NCI-H748 (cell line): ENCODE measurements at regions not wholly inside any gene's neighbourhood (a gene's known extent, or its start where the extent isn't known, plus 50 kb on each side); places are given as distances from the start of the nearest gene placed in this dataset.
A peak's percentile ranks its signal among the peaks of the same experiment; 100 is the strongest.
"Not testable (repeated sequence)": the region's sequence is repeated elsewhere in the genome, so short reads cannot be mapped to it uniquely, and the experiment has no call there.

ENCODE experiments used
- DNase-seq: peaks from one replicate; lab custom pipeline; 2025; ENCODE audit not compliant: unreplicated experiment; lab: John Stamatoyannopoulos, UW

GRCh38 chr2:117342415-117342814 is 472.1 kb upstream of the DDX18 start:
- DNase-seq, result no peak

- DNase-seq, result no peak
Measured at GRCh38 chr2:117349687-117350086, 464.8 kb upstream of the DDX18 start.

DNA sequence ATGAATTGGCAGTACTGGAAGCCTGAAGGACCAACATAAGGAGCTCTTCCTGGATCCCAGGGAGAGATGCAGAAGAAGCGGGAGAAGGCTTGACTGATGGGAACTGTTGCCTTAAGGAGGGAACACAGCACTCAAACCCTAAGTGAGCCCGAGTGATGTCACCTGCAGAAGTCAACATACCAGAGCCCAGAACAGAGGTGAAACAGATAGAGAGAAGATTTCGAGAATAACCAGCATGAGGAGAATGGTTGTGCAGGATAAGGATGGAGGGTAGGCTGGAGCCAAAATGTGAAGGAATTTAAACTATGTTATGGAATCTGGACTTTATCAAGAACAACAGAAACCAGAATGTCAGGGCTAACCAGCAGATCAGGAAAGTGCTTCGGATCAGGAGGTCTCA is 463.1 kb upstream of the DDX18 start:
- no peak for DNase-seq

GRCh38 chr2:117359266-117359914 is 455.1 kb upstream of the DDX18 start:
- peak; percentile 86 for DNase-seq

- DNase-seq, result no peak
Measured at GRCh38 chr2:117360586-117360985, 453.9 kb upstream of the DDX18 start.

DNA sequence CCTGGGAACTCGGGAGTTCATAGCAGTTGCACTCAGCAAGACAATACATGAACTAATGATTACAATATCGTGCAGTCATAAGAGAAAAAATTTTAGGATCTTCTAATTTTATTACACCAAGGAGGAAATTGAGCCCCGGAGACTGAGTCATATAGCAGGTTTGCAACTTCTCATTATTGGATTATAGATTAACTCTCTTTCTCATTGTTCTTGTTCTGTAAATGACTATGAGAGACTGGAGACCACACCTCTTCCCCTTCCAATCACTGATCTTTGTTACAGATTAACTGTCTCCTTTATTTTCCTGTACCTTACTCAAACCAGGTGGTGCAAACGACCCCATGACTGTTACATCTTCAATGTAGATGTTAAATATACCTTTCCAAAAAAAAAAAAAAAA is 435.8 kb upstream of the DDX18 start:
- DNase-seq, result no peak

GRCh38 chr2:117379928-117380327 is 434.6 kb upstream of the DDX18 start:
- DNase-seq, result no peak

DNA sequence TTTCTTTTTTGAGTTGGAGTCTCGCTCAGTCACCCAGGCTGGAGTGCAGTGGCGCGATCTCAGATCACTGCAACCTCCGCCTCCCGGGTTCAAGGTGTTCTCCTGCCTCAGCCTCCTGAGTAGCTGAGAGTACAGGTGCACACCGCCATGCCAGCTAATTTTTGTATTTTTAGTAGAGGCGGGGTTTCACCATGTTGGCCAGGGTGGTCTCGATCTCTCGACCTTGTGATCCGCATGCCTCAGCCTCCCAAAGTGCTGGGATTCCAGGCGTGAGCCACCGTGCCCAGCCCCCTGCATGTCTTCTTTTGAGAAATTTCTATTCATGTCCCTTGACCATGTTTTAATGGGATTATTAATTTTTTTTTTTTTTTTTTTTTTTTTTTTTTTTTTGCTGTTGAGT is 430.5 kb upstream of the DDX18 start:
- DNase-seq, result not testable (repeated sequence)

DNA sequence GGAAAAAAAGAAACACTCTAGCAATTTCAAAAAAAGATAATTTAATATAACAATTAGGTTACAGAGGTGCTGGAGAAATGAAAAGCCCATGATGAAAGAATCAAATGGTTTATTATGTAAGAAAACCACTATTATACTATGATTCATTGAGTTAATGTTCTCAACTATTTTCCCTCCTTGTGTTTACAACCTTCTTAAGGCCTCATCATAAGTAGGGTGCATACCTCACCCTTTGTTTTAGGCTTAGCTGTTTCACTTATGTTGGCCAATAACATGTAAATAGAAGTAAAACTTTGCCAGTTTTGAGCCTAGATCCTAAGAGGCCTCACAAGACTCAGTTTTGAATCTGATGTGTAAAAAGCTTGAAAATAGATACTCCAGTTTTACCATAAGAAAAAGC is 418.3 kb upstream of the DDX18 start:
- DNase-seq, result no peak

DNA sequence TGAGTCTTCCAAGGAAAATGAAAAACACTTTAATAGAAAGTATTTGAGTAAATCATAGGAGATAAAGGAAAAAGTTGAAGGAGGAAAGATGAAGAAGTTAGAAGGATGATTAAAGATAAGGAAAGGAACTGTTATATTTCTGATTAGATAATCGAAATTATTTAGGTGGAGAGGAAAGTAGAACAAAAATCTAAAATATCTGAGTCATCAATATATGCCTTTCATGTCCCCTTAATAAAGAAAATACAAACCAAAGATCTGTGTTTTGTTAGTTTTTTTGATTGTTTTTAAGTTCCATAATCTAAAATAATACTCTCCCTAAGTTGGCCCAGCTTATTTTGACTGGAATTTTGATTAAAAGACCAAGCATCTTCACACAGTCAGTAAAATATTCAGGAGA is 412.9 kb upstream of the DDX18 start:
- DNase-seq, result no peak

DNA sequence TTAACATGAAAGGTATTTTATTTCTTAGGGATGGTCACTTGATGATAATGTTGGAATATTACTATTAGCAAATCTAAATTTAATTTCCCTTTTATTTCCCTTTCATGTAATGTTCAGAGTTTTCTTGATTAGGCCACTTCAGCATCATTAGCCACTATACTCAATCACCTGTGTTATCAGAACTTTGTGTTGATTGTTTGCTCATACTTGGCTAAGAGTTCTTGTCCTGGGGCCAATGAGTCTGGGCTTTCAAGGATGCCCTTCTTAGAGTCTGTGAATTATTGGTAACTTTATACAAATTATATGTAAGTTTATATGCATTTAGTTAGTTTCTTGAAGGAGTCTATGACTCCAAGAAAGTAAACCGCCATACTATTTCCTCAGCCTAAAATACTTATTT is 408.0 kb upstream of the DDX18 start:
- no peak for DNase-seq

DNA sequence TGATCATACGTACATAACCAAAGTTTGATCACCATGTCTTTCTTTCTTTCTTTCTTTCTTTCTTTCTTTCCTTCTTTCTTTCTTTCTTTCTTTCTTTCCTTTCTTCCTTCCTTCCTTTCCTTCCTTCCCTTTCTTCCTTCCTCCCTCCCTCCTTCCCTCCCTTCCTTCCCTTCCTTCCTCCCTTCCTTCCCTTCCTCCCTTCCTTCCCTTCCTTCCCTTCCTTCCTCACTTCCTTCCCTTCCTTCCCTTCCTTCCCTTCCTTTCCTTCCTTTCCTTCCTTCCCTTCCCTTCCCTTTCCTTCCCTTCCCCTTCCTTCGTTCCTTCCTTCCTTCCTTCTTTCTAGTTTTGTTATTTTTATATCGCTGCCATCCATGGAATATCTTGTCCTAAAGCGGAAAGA is 406.7 kb upstream of the DDX18 start:
- no peak for DNase-seq

DNA sequence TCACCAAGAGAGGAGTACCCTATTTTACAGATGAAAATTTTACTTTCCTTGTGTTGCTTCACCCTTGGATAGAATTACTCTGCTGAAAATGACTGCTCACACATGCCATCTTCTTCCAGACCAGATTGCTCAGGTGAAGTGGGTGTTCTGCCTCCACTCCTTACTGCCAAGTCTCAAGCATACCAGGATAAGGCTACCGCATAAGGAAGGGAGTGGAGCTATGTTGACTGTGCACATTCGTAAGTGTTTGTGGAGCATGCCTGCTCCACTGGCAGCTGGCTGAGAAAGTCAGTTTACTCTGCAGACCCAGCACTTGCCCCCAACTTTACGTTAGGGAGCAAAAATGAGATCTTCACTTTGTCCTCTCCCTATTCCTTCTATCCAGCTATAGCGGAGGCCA is 405.0 kb upstream of the DDX18 start:
- DNase-seq, result no peak

DNA sequence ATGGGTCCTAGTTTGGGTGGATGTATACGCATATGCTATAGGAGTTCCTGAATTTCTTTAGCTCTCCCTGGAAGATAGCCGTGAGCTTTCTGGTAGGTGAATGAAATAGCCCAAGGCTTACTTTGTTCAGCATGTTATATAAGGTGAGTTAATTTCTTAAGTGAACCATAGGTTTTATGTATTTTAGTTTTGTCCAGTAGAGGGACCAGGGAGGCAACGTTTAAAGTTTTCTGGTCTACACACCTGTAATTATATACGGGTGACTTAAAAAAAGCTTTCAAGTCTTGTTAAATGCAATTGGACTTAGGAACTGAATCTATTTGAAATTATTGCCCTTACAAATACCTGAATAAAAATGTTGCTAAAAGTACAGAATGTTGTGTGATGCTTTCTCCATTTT is 402.5 kb upstream of the DDX18 start:
- DNase-seq, result no peak

GRCh38 chr2:117432746-117433145 is 381.7 kb upstream of the DDX18 start:
- DNase-seq, result no peak

DNA sequence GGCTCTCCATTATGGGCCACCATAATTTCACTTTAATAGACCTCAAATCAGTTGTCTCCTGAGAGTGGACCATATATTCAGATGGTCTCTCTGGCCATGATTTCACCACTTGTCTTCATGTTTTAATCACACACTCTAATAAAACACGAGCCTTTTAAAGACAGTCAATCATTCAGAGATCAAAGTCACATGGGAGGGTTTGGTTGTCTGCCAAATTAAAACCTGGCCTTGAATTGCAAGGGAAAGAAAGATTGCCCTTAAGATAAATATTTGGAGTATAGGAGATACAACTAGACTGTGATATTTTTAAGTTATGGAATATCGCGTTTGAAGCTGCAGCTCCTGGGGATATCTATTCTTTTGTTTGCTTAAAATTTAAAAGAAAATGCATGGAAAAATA is 377.8 kb upstream of the DDX18 start:
- DNase-seq, result no peak

DNA sequence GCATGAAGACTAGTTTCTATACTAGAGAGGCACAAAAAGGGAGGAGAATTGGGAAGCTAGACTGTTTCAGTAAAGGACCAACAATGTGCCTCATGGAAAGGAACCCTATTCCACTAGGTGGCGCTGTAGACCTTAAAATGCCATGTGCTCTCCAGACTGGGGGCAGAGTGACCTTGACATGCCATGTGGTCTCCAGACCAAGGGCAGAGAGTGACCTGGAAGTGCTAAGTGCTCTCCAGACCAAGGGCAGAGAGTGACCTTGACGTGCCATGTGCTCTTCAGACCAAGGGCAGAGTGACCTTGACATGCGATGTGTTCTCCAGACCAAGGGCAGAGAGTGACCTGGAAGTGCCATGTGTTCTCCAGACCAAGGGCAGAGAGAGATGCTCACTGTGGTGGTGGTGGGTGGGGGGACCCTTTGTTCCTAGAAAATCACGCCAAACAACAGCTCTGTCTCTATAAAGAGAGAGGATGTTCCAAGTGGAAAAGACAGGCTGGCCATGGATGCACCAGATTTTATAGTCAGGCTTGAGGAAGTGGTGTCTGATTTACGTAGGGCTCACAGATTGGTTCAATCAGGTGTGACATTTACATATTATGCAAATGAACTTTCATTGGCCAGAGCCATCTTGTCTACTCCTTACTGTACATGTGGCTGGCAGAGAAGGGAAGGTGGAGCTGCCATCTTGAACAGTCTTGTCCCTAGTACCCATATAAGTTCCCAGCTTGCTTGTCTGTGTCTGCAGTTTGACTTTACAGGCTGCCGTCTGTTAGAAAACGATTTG is 344.0 kb upstream of the DDX18 start:
- peak; percentile 66 for DNase-seq

GRCh38 chr2:117481608-117482007 is 332.9 kb upstream of the DDX18 start:
- peak; percentile 33 for DNase-seq

DNA sequence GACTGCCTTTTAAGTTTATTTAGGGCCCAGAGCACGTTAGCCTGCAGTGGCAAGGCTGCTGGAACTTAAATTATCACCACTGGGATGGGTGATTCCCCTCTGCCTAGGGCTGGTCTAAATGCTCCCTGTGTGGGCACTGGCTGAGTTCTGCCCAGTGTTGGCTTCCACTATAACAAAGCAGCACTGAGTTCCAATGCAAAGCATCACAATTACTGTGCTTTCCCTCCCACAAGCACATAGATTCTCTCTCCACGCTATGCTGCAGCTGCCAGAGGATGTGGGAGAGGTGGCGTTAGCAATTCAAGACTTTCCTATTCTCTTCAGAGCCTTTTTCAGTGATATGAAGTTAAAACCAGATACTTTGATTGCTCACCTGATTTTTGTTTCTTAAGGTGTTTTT is 328.9 kb upstream of the DDX18 start:
- no peak for DNase-seq

GRCh38 chr2:117486081-117486480 is 328.4 kb upstream of the DDX18 start:
- DNase-seq, result no peak

DNA sequence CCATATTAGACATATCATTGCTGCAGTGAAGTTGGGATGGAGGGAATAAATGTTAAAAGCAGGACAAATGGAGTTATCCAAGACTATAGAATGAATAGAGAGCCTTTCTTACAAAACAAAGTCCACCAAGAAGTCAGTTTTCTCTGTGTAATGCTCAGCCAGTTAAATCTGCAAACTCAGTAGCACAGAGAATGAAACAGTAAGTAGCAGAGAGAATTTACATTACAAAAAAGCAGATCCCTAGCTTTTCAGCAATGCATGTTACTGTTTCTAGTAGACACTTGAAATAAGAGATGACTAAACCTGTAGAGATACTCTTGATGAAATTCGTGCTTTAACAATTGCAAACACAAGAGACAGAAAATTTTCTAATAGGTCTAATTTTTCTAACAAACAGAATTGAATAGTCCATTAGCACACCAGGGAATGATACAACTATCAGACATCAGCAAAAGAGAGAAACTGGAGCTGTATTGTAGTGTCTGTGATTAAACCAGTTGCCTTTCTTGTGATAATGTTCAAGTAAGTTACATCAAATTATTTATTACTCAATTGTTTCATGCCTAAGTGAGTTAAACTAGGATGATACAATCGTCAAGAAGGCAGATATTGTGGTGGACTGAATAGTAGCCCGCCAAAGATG is 322.2 kb upstream of the DDX18 start:
- DNase-seq, result no peak

DNA sequence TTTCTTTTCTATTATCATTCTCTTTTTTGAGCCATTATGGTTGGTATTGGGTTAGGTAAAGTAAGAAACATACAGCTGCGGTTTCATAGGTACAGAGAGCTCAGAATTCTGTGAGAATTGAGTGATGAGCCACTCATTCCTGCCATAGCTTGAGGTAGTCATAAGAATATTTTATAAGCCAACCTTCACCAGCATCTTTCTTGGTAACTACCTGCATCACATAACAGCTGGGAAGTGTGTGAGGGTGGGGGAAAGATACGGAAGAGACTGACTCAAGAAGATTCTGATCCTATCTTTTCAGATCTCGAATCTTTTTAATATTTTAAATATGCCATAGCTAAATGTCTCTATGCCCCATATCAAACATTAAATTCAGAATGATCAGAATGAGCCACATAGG is 313.8 kb upstream of the DDX18 start:
- no peak for DNase-seq
